Neuronal stem cell (in vitro differentiated cells): ENCODE measurements at regions not wholly inside any gene's neighbourhood (a gene's known extent, or its start where the extent isn't known, plus 50 kb on each side); places are given as distances from the start of the nearest gene placed in this dataset.
A peak's percentile ranks its signal among the peaks of the same experiment; 100 is the strongest.

ENCODE experiments used
- DNase-seq: peaks from one replicate; pipeline ENCODE4 v3.0.0-alpha.2; 2013; ENCODE audit warnings: low spot score
- H2AFZ ChIP-seq: one replicate; pipeline ENCODE4 v1.6.1; 2013; ENCODE audit warnings: mild to moderate bottlenecking, low read length, inconsistent platforms
- H2AK5ac ChIP-seq: 2 replicates; pipeline ENCODE4 v1.6.1; 2013; ENCODE audit warnings: low read depth, mild to moderate bottlenecking, inconsistent platforms, low read length, moderate library complexity, mixed read lengths
- H2BK120ac ChIP-seq: 2 replicates; pipeline ENCODE4 v1.6.1; 2013; ENCODE audit warnings: low read depth, mild to moderate bottlenecking, inconsistent platforms, low read length, moderate library complexity, mixed read lengths
- H2BK12ac ChIP-seq: one replicate; pipeline ENCODE4 v1.6.1; 2013; ENCODE audit warnings: low read length, inconsistent platforms
- H2BK15ac ChIP-seq: 2 replicates; pipeline ENCODE4 v1.6.1; 2013; ENCODE audit warnings: mild to moderate bottlenecking, low read length, inconsistent platforms, mixed read lengths
- H2BK5ac ChIP-seq: one replicate; pipeline ENCODE4 v1.6.1; 2013; ENCODE audit warnings: inconsistent platforms, mild to moderate bottlenecking, low read length, moderate library complexity
- H3K14ac ChIP-seq: one replicate; pipeline ENCODE4 v1.6.1; 2013; ENCODE audit warnings: low read length, inconsistent platforms
- H3K18ac ChIP-seq: 2 replicates; pipeline ENCODE4 v1.6.1; 2013; ENCODE audit warnings: low read length, inconsistent platforms
- H3K23ac ChIP-seq: 2 replicates; pipeline ENCODE4 v1.6.1; 2013; ENCODE audit warnings: low read depth, mild to moderate bottlenecking, mixed read lengths, low read length, inconsistent platforms; ENCODE audit not compliant: poor library complexity
- H3K27ac ChIP-seq: replicated peaks from 3 replicates; pipeline ENCODE4 v1.5.1; 2013; ENCODE audit warnings: low read length, inconsistent platforms
- H3K27me3 ChIP-seq, 3 experiments: 2 replicates each; pipeline ENCODE4 v1.6.1; 2013; ENCODE audit warnings: low read length in 3 of 3, mild to moderate bottlenecking in 2 of 3, inconsistent platforms in 1 of 3, low read depth in 1 of 3, mixed read lengths in 1 of 3, moderate library complexity in 1 of 3; ENCODE audit not compliant: control insufficient read depth in 3 of 3, insufficient read depth in 3 of 3
- H3K36me3 ChIP-seq, 2 donors: replicated peaks in 1 of 2; 2 replicates each; pipeline ENCODE4 v1.6.1; 2013; ENCODE audit warnings: low read length in 2 of 2; ENCODE audit not compliant: control insufficient read depth in 2 of 2, insufficient read depth in 2 of 2
- H3K4ac ChIP-seq: 2 replicates; pipeline ENCODE4 v1.6.1; 2013; ENCODE audit warnings: inconsistent platforms, mild to moderate bottlenecking, low read length, moderate library complexity
- H3K4me1 ChIP-seq, 2 donors: 1 replicate in 1 of 2; 2 replicates in 1 of 2; pipeline ENCODE4 v1.6.1; 2013; ENCODE audit warnings: low read length in 2 of 2, low read depth in 1 of 2; ENCODE audit not compliant: control insufficient read depth in 2 of 2, insufficient read depth in 1 of 2
- H3K4me2 ChIP-seq: one replicate; pipeline ENCODE4 v1.6.1; 2013; ENCODE audit warnings: mild to moderate bottlenecking, low read length, inconsistent platforms; ENCODE audit not compliant: insufficient read depth, poor library complexity, severe bottlenecking
- H3K4me3 ChIP-seq, 2 donors: 2 replicates each; pipeline ENCODE4 v1.5.1; 2013; ENCODE audit warnings: low read length in 2 of 2, mild to moderate bottlenecking in 2 of 2, inconsistent platforms in 1 of 2, moderate library complexity in 1 of 2
- H3K79me1 ChIP-seq: one replicate; pipeline ENCODE4 v1.6.1; 2013; ENCODE audit warnings: low read depth, mild to moderate bottlenecking, inconsistent platforms, low read length, moderate library complexity
- H3K9ac ChIP-seq: one replicate; pipeline ENCODE4 v1.6.1; 2013; ENCODE audit warnings: mild to moderate bottlenecking, low read depth, low read length, inconsistent platforms; ENCODE audit not compliant: poor library complexity
- H3K9me3 ChIP-seq, 2 donors: replicated peaks in 1 of 2; 2 replicates each; pipeline versions ENCODE3 to v1.6.1; 2013; ENCODE audit warnings: low read length in 2 of 2, mild to moderate bottlenecking in 2 of 2, inconsistent platforms in 1 of 2, low read depth in 1 of 2, mixed read lengths in 1 of 2, moderate library complexity in 1 of 2; ENCODE audit not compliant: control insufficient read depth in 2 of 2, insufficient read depth in 1 of 2
- H4K8ac ChIP-seq: one replicate; pipeline ENCODE4 v1.6.1; 2013; ENCODE audit warnings: low read depth, mild to moderate bottlenecking, inconsistent platforms, low read length, moderate library complexity
- H4K91ac ChIP-seq: one replicate; pipeline ENCODE4 v1.6.1; 2013; ENCODE audit warnings: low read length, low read depth, mild to moderate bottlenecking, inconsistent platforms; ENCODE audit not compliant: poor library complexity
- WGBS, 2 donors: extraction: QIAGEN DNeasy Blood & Tissue Kit; methylation state at CpG; one replicate each; pipeline ENCODE4 v1.1.7; 2013; ENCODE audit warnings: missing lambda C conversion rate in 2 of 2, mixed read lengths in 1 of 2; ENCODE audit not compliant: insufficient read length in 2 of 2, insufficient replicate concordance in 1 of 2; ENCODE audit errors: extremely low coverage in 2 of 2; 5-methylcytosine and 5-hydroxymethylcytosine counted together

- no peak overlapping the region for H3K14ac ChIP-seq
- H3K18ac ChIP-seq, result no peak overlapping the region
- no peak overlapping the region for H3K4me3 ChIP-seq
- H2AK5ac ChIP-seq, result no peak overlapping the region
- H3K9me3 ChIP-seq, result peaks cover 0 to 3% of the 10 kb centered on the region in 2 donors
- peaks cover 4 to 14% of the 10 kb centered on the region in 2 donors for H3K4me1 ChIP-seq
- no peak overlapping the region for H2BK5ac ChIP-seq
- H2BK15ac ChIP-seq, result no peak overlapping the region
- no peak overlapping the region for H3K4ac ChIP-seq
- no peak overlapping the region for H3K27ac ChIP-seq
- no peak overlapping the region for H2AFZ ChIP-seq
- no peak overlapping the region for H3K4me2 ChIP-seq
- no peak overlapping the region for H3K23ac ChIP-seq
- no peak overlapping the region for H2BK12ac ChIP-seq
- H4K91ac ChIP-seq, result no peak overlapping the region
- no peaks in the 10 kb centered on the region for H3K79me1 ChIP-seq
- DNase-seq, result no peak
- H2BK120ac ChIP-seq, result no peak overlapping the region
- WGBS, 2 donors, result no CpG with 5 or more reads among the region's 2 CpGs
- H3K9ac ChIP-seq, result no peak overlapping the region
- no peak overlapping the region for H4K8ac ChIP-seq
- peaks cover 0 to 69% of the 10 kb centered on the region in 2 donors for H3K36me3 ChIP-seq
- no peaks in the 10 kb centered on the region for H3K27me3 ChIP-seq
Measured at GRCh38 chr1:232451506-232451905, 178.4 kb downstream of the SIPA1L2 start.

GRCh38 chr1:232450615-232451014 is 179.3 kb downstream of the SIPA1L2 start:
- Histone ChIP-seq H3K18ac (no peak overlapping the region), H2AK5ac (no peak overlapping the region), H3K23ac (no peak overlapping the region), H2BK12ac (no peak overlapping the region), H2AFZ (no peak overlapping the region), H3K4me2 (no peak overlapping the region), H4K8ac (no peak overlapping the region), H4K91ac (no peak overlapping the region), H2BK15ac (no peak overlapping the region), H3K27ac (no peak overlapping the region), H3K9ac (no peak overlapping the region), H3K4me3 (no peak overlapping the region), H3K36me3 (peaks cover 0 to 75% of the 10 kb centered on the region in 2 donors), H3K4ac (no peak overlapping the region), H3K27me3 (no peaks in the 10 kb centered on the region), H3K9me3 (peaks cover 0 to under 1% of the 10 kb centered on the region in 2 donors), H3K4me1 (peaks cover 4 to 12% of the 10 kb centered on the region in 2 donors), H2BK120ac (no peak overlapping the region), H2BK5ac (no peak overlapping the region), H3K14ac (no peak overlapping the region), H3K79me1 (no peaks in the 10 kb centered on the region)
- no peak for DNase-seq
- no CpG with 5 or more reads among the region's 1 CpG for WGBS, 2 donors

- Histone ChIP-seq H2BK12ac (no peak overlapping the region), H2BK15ac (no peak overlapping the region), H4K8ac (no peak overlapping the region), H3K23ac (no peak overlapping the region), H2AK5ac (no peak overlapping the region), H3K27me3 (no peaks in the 10 kb centered on the region), H3K4me3 (no peak overlapping the region), H3K18ac (no peak overlapping the region), H2BK5ac (no peak overlapping the region), H3K4me1 (peaks cover 0 to 3% of the 10 kb centered on the region in 2 donors), H3K9me3 (no peaks in the 10 kb centered on the region), H3K36me3 (peaks cover 6 to 94% of the 10 kb centered on the region in 2 donors), H3K4me2 (no peak overlapping the region), H4K91ac (no peak overlapping the region), H3K27ac (no peak overlapping the region), H3K4ac (no peak overlapping the region), H3K79me1 (no peaks in the 10 kb centered on the region), H2AFZ (no peak overlapping the region), H2BK120ac (no peak overlapping the region), H3K9ac (no peak overlapping the region), H3K14ac (no peak overlapping the region)
- WGBS, 2 donors, result no CpG with 5 or more reads among the region's 2 CpGs
- DNase-seq, result no peak
Measured at GRCh38 chr1:232447125-232447524, 182.8 kb downstream of the SIPA1L2 start.

DNA sequence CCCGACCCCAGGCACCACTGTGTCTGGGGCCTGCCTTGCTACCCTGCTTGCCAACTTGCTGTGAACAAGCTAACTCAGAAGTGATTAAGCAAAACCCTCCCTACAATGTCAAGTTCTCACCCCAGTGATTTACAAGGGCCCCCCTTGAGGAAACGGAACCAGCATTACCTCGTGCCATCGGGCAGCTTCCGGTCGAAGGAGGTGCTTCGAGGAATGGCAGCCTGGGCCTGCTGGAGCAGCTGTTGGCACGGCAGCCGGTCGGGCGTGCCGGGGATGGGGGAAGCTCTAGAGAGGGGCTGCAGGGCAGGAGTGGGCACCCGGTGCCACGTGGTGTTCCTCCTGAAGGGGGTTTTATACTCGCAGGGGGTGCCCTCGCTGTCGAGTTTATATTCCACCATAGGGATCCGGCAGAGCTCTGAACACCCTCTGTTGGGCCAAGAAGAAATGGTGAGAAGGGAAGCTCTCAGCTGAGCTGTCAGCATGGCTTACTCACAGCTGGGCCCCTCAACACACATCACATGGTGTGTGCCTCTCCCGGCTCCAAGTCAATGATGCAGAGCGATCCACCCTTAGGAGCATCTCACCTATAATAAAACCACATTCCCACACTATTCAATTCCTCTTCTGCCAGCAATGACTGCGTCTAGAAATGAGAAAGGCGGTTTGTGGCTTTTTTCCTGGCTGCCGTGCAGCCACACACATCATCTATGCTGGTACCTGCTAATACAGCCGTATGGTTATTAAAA is 184.4 kb downstream of the SIPA1L2 start:
- Histone ChIP-seq H3K36me3 (peaks cover 19 to 93% of the 10 kb centered on the region in 2 donors), H2BK5ac (peak overlapping the region; percentile 26), H3K4me3 (no peak overlapping the region), H3K23ac (no peak overlapping the region), H3K9ac (no peak overlapping the region), H2BK120ac (no peak overlapping the region), H2AFZ (no peak overlapping the region), H3K4me2 (no peak overlapping the region), H3K27me3 (no peaks in the 10 kb centered on the region), H3K79me1 (no peaks in the 10 kb centered on the region), H3K4me1 (peaks cover 0 to 3% of the 10 kb centered on the region in 2 donors), H3K18ac (no peak overlapping the region), H2AK5ac (no peak overlapping the region), H4K91ac (no peak overlapping the region), H2BK15ac (no peak overlapping the region), H3K27ac (no peak overlapping the region), H3K14ac (no peak overlapping the region), H3K9me3 (no peaks in the 10 kb centered on the region), H3K4ac (no peak overlapping the region), H4K8ac (no peak overlapping the region), H2BK12ac (no peak overlapping the region)
- DNase-seq, result no peak
- no CpG with 5 or more reads among the region's 24 CpGs for WGBS, 2 donors
